Tibial nerve (tissue), 4 donors: ENCODE measurements at regions not wholly inside any gene's neighbourhood (a gene's known extent, or its start where the extent isn't known, plus 50 kb on each side); places are given as distances from the start of the nearest gene placed in this dataset.

ENCODE experiments used
- DNase-seq, 2 donors: peaks; one replicate each; pipeline ENCODE4 v3.0.0-alpha.2; 2019; ENCODE audit warnings: low spot score in 2 of 2
- H3K27ac ChIP-seq, 4 donors: fragments of 200-600 bp; sonication (generic) in 3 of 4; one replicate each; pipeline ENCODE4 v1.5.1; 2017 to 2019; ENCODE audit warnings: mild to moderate bottlenecking in 1 of 4
- H3K27me3 ChIP-seq, 2 donors: fragments of 200-600 bp; sonication (generic) in 1 of 2; one replicate each; pipeline versions ENCODE4 v1.5.1 to v1.6.0; 2017 to 2019
- H3K36me3 ChIP-seq, 3 donors: fragments of 200-600 bp; sonication (generic); one replicate each; pipeline ENCODE4 v1.5.1; 2018 to 2019
- H3K4me1 ChIP-seq, 4 donors: fragments of 200-600 bp; sonication (generic) in 3 of 4; one replicate each; pipeline ENCODE4 v1.5.1; 2017 to 2019
- H3K4me3 ChIP-seq, 4 donors: fragments of 200-600 bp; sonication (generic) in 3 of 4; one replicate each; pipeline ENCODE4 v1.5.1; 2017 to 2019; ENCODE audit warnings: mild to moderate bottlenecking in 1 of 4, moderate library complexity in 1 of 4
- H3K9me3 ChIP-seq, 4 donors: fragments of 200-600 bp; sonication (generic) in 3 of 4; one replicate each; pipeline ENCODE4 v1.5.1; 2017 to 2019
- EP300 ChIP-seq, 2 donors: sonication (generic); formaldehyde crosslinking; IDR thresholded peaks; one replicate each; pipeline ENCODE4 v1.6.1; 2017; ENCODE audit warnings: antibody characterized with exemption in 2 of 2, mild to moderate bottlenecking in 1 of 2
- POLR2A ChIP-seq, 2 donors: fragments of 450-650 bp; IDR thresholded peaks; one replicate each; pipeline ENCODE4 v1.6.1; 2017; ENCODE audit warnings: antibody characterized with exemption in 2 of 2, mild to moderate bottlenecking in 2 of 2, moderate library complexity in 2 of 2
- WGBS, 2 donors: methylation state at CpG; one replicate each; pipeline ENCODE4 v1.1.5; 2018; 5-methylcytosine and 5-hydroxymethylcytosine counted together
- TF ChIP-seq, protein P1 (sequence below), 5 experiments: fragments of 200-600 bp in 3 of 5; fragments of 450-650 bp in 2 of 5; sonication (generic) in 3 of 5; IDR thresholded peaks; one replicate each; pipeline ENCODE4 v1.5.1; 2016 to 2019; ENCODE audit warnings: antibody characterized with exemption in 5 of 5, mild to moderate bottlenecking in 3 of 5, moderate library complexity in 2 of 5

DNA sequence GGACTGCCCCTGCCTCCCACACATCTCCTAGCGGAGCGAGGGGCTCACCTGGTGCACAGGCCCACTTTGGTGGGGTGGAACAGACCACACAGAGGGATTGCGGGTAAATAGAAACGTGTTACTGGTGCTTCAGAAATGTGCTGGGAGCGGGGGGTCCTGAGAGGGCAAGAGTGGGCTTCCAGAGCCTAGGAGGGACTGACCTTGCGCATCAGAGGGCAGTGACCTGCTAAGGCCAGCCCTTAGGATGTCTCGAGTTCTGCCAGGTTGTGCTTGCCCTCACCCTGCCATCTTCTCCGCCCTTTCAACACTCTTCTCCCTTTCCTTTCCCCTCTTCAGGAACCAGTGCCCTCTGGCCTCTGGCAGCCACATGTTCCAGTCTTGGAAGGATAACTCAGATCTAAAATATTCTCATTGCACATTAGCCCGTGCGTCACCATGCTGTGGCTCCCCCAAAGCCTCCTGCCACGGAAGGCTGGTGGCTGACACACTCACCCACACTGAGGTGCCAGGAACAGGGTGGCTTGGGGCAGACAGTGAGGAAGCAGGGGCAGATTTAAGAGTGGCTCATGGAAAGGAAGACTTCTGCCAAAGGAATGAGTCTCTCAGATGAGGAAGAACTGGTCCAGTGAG is 89.6 kb downstream of the MCFD2 start:
- Histone ChIP-seq H3K4me1 (no peaks in the 10 kb centered on the region), H3K27me3 (no peaks in the 10 kb centered on the region), H3K4me3 (no peak overlapping the region), H3K27ac (no peak overlapping the region), H3K36me3 (no peaks in the 10 kb centered on the region), H3K9me3 (peaks cover 0 to 4% (median 0%) of the 10 kb centered on the region in 4 donors)
- TF ChIP-seq, protein P1, sequence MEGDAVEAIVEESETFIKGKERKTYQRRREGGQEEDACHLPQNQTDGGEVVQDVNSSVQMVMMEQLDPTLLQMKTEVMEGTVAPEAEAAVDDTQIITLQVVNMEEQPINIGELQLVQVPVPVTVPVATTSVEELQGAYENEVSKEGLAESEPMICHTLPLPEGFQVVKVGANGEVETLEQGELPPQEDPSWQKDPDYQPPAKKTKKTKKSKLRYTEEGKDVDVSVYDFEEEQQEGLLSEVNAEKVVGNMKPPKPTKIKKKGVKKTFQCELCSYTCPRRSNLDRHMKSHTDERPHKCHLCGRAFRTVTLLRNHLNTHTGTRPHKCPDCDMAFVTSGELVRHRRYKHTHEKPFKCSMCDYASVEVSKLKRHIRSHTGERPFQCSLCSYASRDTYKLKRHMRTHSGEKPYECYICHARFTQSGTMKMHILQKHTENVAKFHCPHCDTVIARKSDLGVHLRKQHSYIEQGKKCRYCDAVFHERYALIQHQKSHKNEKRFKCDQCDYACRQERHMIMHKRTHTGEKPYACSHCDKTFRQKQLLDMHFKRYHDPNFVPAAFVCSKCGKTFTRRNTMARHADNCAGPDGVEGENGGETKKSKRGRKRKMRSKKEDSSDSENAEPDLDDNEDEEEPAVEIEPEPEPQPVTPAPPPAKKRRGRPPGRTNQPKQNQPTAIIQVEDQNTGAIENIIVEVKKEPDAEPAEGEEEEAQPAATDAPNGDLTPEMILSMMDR (IDR thresholded peaks at IDR 0.05): no peak
- TF ChIP-seq POLR2A (IDR thresholded peaks at IDR 0.05) (no peak), EP300 (IDR thresholded peaks at IDR 0.05) (no peak)
- WGBS, 2 donors: 88 to 90% methylated on average over 11 of the region's 11 CpGs
- DNase-seq: no peak

DNA sequence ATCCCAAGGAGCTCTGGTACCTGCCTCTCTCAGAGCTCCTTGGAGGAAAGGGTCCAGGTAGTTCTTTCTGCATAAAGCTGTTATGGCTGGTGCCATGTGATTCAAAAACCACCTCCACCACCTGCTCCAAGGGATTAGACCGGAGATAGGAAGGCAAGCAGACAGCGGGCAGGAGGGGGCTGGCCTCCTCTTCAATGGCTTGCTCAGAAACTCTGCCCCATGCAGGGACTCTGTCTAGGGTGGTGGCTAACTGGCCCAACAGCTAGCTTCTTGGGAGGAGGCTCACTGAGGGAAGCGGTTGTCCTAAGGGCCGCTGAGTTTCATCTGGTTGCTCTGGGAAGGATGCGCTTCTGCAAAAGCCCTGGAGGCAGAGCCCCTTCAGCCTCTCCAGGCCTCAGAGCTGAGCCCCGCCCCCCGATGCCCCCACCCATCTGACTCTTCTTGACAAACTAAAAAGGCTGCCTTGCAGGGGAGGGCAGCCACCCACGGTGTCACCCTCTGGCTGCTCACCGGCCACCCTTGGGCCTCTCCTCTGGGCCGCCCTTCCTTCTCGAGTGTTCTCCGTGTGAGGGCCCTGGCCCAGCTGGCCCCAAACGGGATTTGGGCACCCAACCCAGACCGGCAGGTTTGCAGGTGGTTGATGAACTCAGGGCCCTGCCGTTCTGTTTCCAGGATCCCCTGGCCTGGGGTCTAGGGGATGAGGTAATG is 90.2 kb downstream of the MCFD2 start:
- Histone ChIP-seq H3K27me3 (no peaks in the 10 kb centered on the region), H3K4me1 (no peaks in the 10 kb centered on the region), H3K36me3 (no peaks in the 10 kb centered on the region), H3K4me3 (no peak overlapping the region), H3K9me3 (peaks cover 0 to 4% (median 0%) of the 10 kb centered on the region in 4 donors), H3K27ac (no peak overlapping the region)
- WGBS, 2 donors: 80 to 86% methylated on average over 12 of the region's 15 CpGs
- TF ChIP-seq POLR2A (IDR thresholded peaks at IDR 0.05): no peak
- no peak for DNase-seq

DNA sequence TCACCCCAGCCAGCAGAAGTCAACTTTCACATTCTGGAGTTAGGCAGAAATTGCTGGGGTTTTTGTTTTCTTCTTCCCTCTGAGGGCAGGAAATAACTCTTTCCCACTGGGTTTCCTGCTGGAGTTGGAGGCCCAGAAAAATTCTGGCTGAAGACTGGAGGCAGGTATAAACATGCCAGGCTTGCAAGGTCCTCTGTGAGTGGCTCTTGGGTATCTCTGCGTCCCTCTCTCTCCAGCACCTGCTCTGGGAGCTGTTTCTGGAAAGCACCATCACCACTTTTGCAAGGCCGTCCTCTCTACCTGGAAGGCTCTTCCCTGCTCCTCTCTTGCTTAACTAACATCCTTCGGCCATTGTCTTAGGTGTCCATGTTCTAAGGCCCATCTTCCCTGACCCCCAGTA is 91.0 kb downstream of the MCFD2 start:
- H3K4me3 ChIP-seq: no peak overlapping the region
- peaks cover 0 to 4% (median 0%) of the 10 kb centered on the region in 4 donors for H3K9me3 ChIP-seq
- H3K27ac ChIP-seq: no peak overlapping the region
- no peaks in the 10 kb centered on the region for H3K36me3 ChIP-seq
- no peaks in the 10 kb centered on the region for H3K27me3 ChIP-seq
- 92 to 99% methylated on average over 3 of the region's 3 CpGs for WGBS, 2 donors
- DNase-seq: no peak
- H3K4me1 ChIP-seq: no peaks in the 10 kb centered on the region
- TF ChIP-seq EP300 (IDR thresholded peaks at IDR 0.05): no peak
- TF ChIP-seq, protein P1 (IDR thresholded peaks at IDR 0.05): no peak
- no peak for TF ChIP-seq POLR2A (IDR thresholded peaks at IDR 0.05)

DNA sequence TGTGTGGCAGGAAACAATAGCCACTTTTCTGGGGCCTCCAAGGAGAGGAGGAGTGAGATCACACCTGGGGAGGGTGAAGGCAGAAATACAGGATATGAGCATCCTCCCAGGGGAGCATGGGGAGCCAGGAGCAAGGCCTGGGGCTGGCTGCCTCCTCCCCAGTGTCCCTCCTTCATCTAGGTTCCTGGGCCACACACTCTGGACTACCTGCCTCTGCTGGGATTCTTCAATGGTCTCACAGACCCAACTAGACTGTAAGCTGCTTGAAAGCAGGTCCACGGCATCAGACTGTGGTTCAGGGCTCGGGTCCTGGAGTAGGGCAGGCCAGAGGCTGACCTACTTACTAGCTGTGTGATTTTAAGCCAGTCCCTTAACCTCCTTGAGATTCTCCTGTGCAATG is 94.0 kb downstream of the MCFD2 start:
- no peaks in the 10 kb centered on the region for H3K9me3 ChIP-seq
- WGBS, 2 donors: 82 to 87% methylated on average over 2 of the region's 2 CpGs
- peaks cover 0 to 19% (median 8%) of the 10 kb centered on the region in 4 donors for H3K4me1 ChIP-seq
- H3K27me3 ChIP-seq: no peaks in the 10 kb centered on the region
- no peak overlapping the region for H3K27ac ChIP-seq
- no peak overlapping the region for H3K4me3 ChIP-seq
- H3K36me3 ChIP-seq: no peaks in the 10 kb centered on the region
- DNase-seq: no peak
- TF ChIP-seq POLR2A (IDR thresholded peaks at IDR 0.05) (no peak), EP300 (IDR thresholded peaks at IDR 0.05) (no peak)
- TF ChIP-seq, protein P1 (IDR thresholded peaks at IDR 0.05): no peak

DNA sequence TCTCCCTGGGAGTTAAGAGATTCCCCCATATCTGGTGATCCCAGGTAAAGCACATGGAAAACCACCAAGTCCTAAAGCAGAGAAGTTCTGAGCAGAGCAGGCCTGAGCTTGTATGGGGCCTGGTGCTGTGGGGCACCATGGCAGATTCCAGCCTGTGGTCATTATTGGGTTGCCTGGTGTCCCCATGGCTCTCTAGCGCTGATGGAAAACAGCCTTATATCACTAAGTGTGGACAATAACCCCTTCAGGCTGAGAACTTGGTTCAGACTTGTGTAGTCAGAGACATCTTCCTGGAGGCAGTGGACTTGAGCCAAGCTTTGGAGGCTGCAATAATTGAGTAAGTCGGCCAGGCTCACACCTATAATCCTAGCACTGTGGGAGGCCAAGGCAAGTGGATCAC is 96.8 kb downstream of the MCFD2 start:
- no peak for TF ChIP-seq EP300 (IDR thresholded peaks at IDR 0.05)
- TF ChIP-seq, protein P1 (IDR thresholded peaks at IDR 0.05): no peak
- TF ChIP-seq POLR2A (IDR thresholded peaks at IDR 0.05): no peak
- DNase-seq: no peak
- Histone ChIP-seq H3K27ac (peak overlapping the region in 3 of 4 donors; percentile 50 to 73 (median 67)), H3K4me3 (no peak overlapping the region), H3K9me3 (no peaks in the 10 kb centered on the region), H3K36me3 (no peaks in the 10 kb centered on the region), H3K27me3 (no peaks in the 10 kb centered on the region), H3K4me1 (peaks cover 0 to 32% (median 11%) of the 10 kb centered on the region in 4 donors)
- WGBS, 2 donors: 91 to 96% methylated on average over 2 of the region's 2 CpGs
